Esophagus squamous epithelium (tissue), 4 donors: ENCODE measurements at regions not wholly inside any gene's neighbourhood (a gene's known extent, or its start where the extent isn't known, plus 50 kb on each side); places are given as distances from the start of the nearest gene placed in this dataset.

Experiments
- CTCF ChIP-seq, 6 experiments: fragments of 450-650 bp in 4 of 6; fragments of 200-600 bp in 2 of 6; sonication (generic) in 2 of 6; IDR thresholded peaks; one replicate each; pipeline ENCODE4 v1.5.1; 2016 to 2019; ENCODE audit warnings: antibody characterized with exemption in 6 of 6, mild to moderate bottlenecking in 4 of 6, moderate library complexity in 4 of 6
- POLR2A ChIP-seq, 4 donors: fragments of 450-650 bp; IDR thresholded peaks; one replicate each; pipeline ENCODE4 v1.6.1; 2017; ENCODE audit warnings: antibody characterized with exemption in 4 of 4, mild to moderate bottlenecking in 4 of 4, moderate library complexity in 3 of 4

DNA sequence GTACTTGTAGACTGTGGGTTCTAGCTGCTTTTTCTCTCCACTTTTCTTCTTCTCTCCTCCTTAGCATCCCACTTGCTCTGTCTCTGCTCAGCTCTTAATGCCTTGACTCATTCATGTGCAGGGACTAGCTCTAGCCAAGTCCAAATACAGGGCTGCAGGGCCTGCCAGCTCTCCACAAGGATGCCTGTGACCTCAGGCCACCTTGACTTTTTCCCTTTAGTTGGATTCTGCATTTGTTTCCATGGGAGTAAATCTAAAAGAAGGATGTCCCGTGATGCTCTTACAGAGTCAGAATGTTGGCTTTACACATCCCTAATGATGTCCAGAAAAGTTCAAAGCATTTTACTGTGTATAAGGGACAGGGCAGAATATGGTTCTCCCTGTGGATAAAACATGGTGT lies 101.8 kb upstream of the PREP start:
- no peak for TF ChIP-seq CTCF (IDR thresholded peaks at IDR 0.05)
- no peak for TF ChIP-seq POLR2A (IDR thresholded peaks at IDR 0.05)
